Neutrophil (primary cell): ENCODE measurements at regions not wholly inside any gene's neighbourhood (a gene's known extent, or its start where the extent isn't known, plus 50 kb on each side); places are given as distances from the start of the nearest gene placed in this dataset.

Source experiments
- H3K27ac ChIP-seq: fragments of 200-600 bp; sonication (generic); 2 replicates; pipeline ENCODE4 v1.5.1; 2016; ENCODE audit warnings: mild to moderate bottlenecking, moderate library complexity
- H3K27me3 ChIP-seq: fragments of 200-600 bp; sonication (generic); 2 replicates; pipeline ENCODE4 v1.6.0; 2016; ENCODE audit warnings: mild to moderate bottlenecking
- H3K36me3 ChIP-seq: fragments of 200-600 bp; sonication (generic); 2 replicates; pipeline ENCODE4 v1.5.1; 2017
- H3K4me1 ChIP-seq, 2 experiments: fragments of 200-600 bp in 1 of 2; sonication (generic) in 1 of 2; 1 replicate in 1 of 2; 2 replicates in 1 of 2; pipeline versions ENCODE4 v1.5.1 to v1.6.1; 2013 to 2016; ENCODE audit warnings: low read depth in 1 of 2, low read length in 1 of 2, mild to moderate bottlenecking in 1 of 2, moderate library complexity in 1 of 2; ENCODE audit not compliant: control insufficient read depth in 1 of 2, insufficient read depth in 1 of 2
- H3K4me3 ChIP-seq, 2 experiments: fragments of 200-600 bp in 1 of 2; sonication (generic) in 1 of 2; 1 replicate in 1 of 2; 2 replicates in 1 of 2; pipeline ENCODE4 v1.5.1; 2013 to 2016; ENCODE audit warnings: low read depth in 1 of 2, low read length in 1 of 2, mild to moderate bottlenecking in 1 of 2, moderate library complexity in 1 of 2
- H3K9me3 ChIP-seq: fragments of 200-600 bp; sonication (generic); 2 replicates; pipeline ENCODE4 v1.5.1; 2016
- CTCF ChIP-seq: fragments of 200-600 bp; sonication (generic); IDR thresholded peaks from 2 replicates; pipeline ENCODE4 v1.5.1; 2016; ENCODE audit warnings: antibody characterized with exemption

GRCh38 chr3:5341610-5342009 is 154.1 kb downstream of the EDEM1 start:
- no peak for TF ChIP-seq CTCF
- Histone ChIP-seq H3K36me3 (no peaks in the 10 kb centered on the region), H3K27me3 (no peaks in the 10 kb centered on the region), H3K27ac (no peak overlapping the region), H3K4me3 (no peak overlapping the region), H3K4me1 (no peaks in the 10 kb centered on the region), H3K9me3 (no peaks in the 10 kb centered on the region)

- H3K27ac ChIP-seq, result no peak overlapping the region
- no peak for TF ChIP-seq CTCF
- no peak overlapping the region for H3K4me3 ChIP-seq
- H3K27me3 ChIP-seq, result no peaks in the 10 kb centered on the region
- H3K9me3 ChIP-seq, result no peaks in the 10 kb centered on the region
- no peaks in the 10 kb centered on the region for H3K4me1 ChIP-seq
- H3K36me3 ChIP-seq, result no peaks in the 10 kb centered on the region
Measured at GRCh38 chr3:5343459-5343858, 156.0 kb downstream of the EDEM1 start.

GRCh38 chr3:5344707-5345106 is 157.2 kb downstream of the EDEM1 start:
- Histone ChIP-seq H3K9me3 (no peaks in the 10 kb centered on the region), H3K4me1 (no peaks in the 10 kb centered on the region), H3K36me3 (no peaks in the 10 kb centered on the region), H3K27ac (no peak overlapping the region), H3K27me3 (no peaks in the 10 kb centered on the region), H3K4me3 (no peak overlapping the region)
- TF ChIP-seq CTCF, result no peak

- no peak for TF ChIP-seq CTCF
- Histone ChIP-seq H3K27ac (no peak overlapping the region), H3K4me1 (no peaks in the 10 kb centered on the region), H3K36me3 (no peaks in the 10 kb centered on the region), H3K4me3 (no peak overlapping the region), H3K9me3 (no peaks in the 10 kb centered on the region), H3K27me3 (no peaks in the 10 kb centered on the region)
Measured at GRCh38 chr3:5347486-5347885, 160.0 kb downstream of the EDEM1 start.

- H3K9me3 ChIP-seq, result no peaks in the 10 kb centered on the region
- TF ChIP-seq CTCF, result no peak
Measured at GRCh38 chr3:5348229-5348902, 160.9 kb downstream of the EDEM1 start.

GRCh38 chr3:5349343-5349742 is 161.8 kb downstream of the EDEM1 start:
- Histone ChIP-seq H3K36me3 (no peaks in the 10 kb centered on the region), H3K27me3 (no peaks in the 10 kb centered on the region), H3K4me1 (no peaks in the 10 kb centered on the region), H3K9me3 (no peaks in the 10 kb centered on the region), H3K4me3 (no peak overlapping the region), H3K27ac (no peak overlapping the region)
- TF ChIP-seq CTCF, result no peak

More at GRCh38 chr3:5348229-5348902, 160.9 kb downstream of the EDEM1 start:
- Histone ChIP-seq H3K36me3 (no peaks in the 10 kb centered on the region), H3K27ac (no peak overlapping the region), H3K27me3 (no peaks in the 10 kb centered on the region), H3K4me3 (no peak overlapping the region), H3K4me1 (no peaks in the 10 kb centered on the region)
